ENCODE measurements at regions not wholly inside any gene's neighbourhood (a gene's known extent, or its start where the extent isn't known, plus 50 kb on each side); places are given as distances from the start of the nearest gene placed in this dataset.

DNA sequence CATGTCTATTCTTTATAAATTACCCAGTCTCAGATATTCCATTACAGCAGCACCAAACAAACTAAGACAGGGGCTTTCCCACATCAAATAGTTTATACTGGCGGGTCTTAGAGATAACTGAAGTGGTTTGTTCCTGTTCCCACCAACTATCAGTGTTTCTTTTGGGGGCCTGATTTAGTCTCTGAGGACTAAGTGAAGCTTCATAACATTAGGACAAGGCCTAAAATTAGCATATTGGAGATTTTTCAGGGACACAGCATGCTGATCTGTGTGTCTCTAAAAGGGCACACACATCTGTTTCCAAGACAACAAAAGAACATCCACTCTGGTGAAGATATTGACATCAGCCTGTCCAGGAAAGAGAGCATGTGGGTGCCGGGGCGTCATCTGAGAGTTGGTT lies 72.6 kb upstream of the SEMA6D start:
- TF ChIP-seq, protein P1, sequence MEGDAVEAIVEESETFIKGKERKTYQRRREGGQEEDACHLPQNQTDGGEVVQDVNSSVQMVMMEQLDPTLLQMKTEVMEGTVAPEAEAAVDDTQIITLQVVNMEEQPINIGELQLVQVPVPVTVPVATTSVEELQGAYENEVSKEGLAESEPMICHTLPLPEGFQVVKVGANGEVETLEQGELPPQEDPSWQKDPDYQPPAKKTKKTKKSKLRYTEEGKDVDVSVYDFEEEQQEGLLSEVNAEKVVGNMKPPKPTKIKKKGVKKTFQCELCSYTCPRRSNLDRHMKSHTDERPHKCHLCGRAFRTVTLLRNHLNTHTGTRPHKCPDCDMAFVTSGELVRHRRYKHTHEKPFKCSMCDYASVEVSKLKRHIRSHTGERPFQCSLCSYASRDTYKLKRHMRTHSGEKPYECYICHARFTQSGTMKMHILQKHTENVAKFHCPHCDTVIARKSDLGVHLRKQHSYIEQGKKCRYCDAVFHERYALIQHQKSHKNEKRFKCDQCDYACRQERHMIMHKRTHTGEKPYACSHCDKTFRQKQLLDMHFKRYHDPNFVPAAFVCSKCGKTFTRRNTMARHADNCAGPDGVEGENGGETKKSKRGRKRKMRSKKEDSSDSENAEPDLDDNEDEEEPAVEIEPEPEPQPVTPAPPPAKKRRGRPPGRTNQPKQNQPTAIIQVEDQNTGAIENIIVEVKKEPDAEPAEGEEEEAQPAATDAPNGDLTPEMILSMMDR (conservative IDR thresholded peaks at IDR 0.05 in 1 of 2, IDR thresholded peaks at IDR 0.05 in 1 of 2; ENCODE audit: extremely low read depth in 1 of 2, insufficient read depth in 1 of 2, low read depth in 1 of 2, low read length in 2 of 2), result no peak
- no peak for TF ChIP-seq EZH2 (IDR thresholded peaks at IDR 0.05; ENCODE audit: borderline replicate concordance, low read length)
